Calu3 (cell line): ENCODE measurements at regions not wholly inside any gene's neighbourhood (a gene's known extent, or its start where the extent isn't known, plus 50 kb on each side); places are given as distances from the start of the nearest gene placed in this dataset.

ENCODE experiments used
- BruUV-seq: library from RNA; stranded (reverse); fragments of 400-500 nt; replicated peaks from 2 replicates; lab custom pipeline; 2021; lab: Mats Ljungman, UMichigan
- CTCF ChIA-PET: fragments of 300-600 bp; sonication (Branson Sonifier 250); formaldehyde crosslinking; loops from one replicate; lab custom pipeline; 2022; ENCODE audit warnings: antibody characterized with exemption; lab: Charles Lee
- DNase-seq: peaks from one replicate; pipeline ENCODE4 v3.0.0; 2022
- H3K27ac Mint-ChIP-seq: one replicate; pipeline ENCODE4 v1.8.0; 2022; ENCODE audit warnings: mixed read lengths; ENCODE audit not compliant: unreplicated experiment
- H3K27me3 Mint-ChIP-seq: one replicate; pipeline ENCODE4 v1.8.0; 2022; ENCODE audit warnings: mixed read lengths; ENCODE audit not compliant: unreplicated experiment
- H3K36me3 Mint-ChIP-seq: one replicate; pipeline ENCODE4 v1.8.0; 2022; ENCODE audit warnings: mild to moderate bottlenecking, moderate library complexity, mixed read lengths; ENCODE audit not compliant: insufficient read depth, unreplicated experiment
- H3K4me1 Mint-ChIP-seq: one replicate; pipeline ENCODE4 v1.8.0; 2022; ENCODE audit warnings: mild to moderate bottlenecking, low read depth, mixed read lengths; ENCODE audit not compliant: unreplicated experiment
- H3K4me3 Mint-ChIP-seq: one replicate; pipeline ENCODE4 v1.8.0; 2022; ENCODE audit warnings: mild to moderate bottlenecking, low read depth, moderate library complexity, mixed read lengths; ENCODE audit not compliant: unreplicated experiment
- H3K9me3 Mint-ChIP-seq: one replicate; pipeline ENCODE4 v1.8.0; 2022; ENCODE audit warnings: low read depth, mixed read lengths; ENCODE audit not compliant: unreplicated experiment
- intact Hi-C: fragments of 100-400 bp; cut with micrococcal nuclease; formaldehyde crosslinking; loops from one replicate; pipeline ENCODE4 v1.10.0; 2022; ENCODE audit not compliant: unreplicated experiment
- TF ChIP-seq, protein P1 (sequence below): fragments of 200-600 bp; IDR thresholded peaks from one replicate; pipeline ENCODE4 v1.8.0; 2022; ENCODE audit warnings: antibody characterized with exemption; ENCODE audit not compliant: unreplicated experiment

DNA sequence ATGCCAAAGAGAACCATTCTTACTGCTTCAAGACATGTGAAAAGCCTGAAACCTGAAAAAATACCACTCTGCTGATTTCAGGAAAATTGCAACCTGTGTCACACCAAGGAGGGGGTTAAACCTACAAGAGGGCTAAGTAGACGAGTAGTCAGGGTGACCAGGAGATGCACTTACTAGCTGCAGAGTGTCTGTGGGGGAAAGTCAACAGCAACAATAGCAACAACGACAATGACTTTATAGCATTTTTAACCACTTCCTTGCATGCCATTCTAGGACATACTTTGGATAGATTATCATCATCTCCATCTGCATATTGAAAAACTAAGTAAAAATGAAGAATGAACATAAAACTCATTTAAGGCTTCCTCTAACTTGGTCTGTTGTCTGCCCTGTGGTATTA, 902.7 kb downstream of the BCL11B start:
- Mint-ChIP-seq H3K4me1 (no peaks in the 10 kb centered on the region), H3K27ac (no peak overlapping the region), H3K36me3 (no peaks in the 10 kb centered on the region), H3K4me3 (no peak overlapping the region), H3K9me3 (peaks cover 9% of the 10 kb centered on the region), H3K27me3 (no peaks in the 10 kb centered on the region)
- TF ChIP-seq, protein P1, sequence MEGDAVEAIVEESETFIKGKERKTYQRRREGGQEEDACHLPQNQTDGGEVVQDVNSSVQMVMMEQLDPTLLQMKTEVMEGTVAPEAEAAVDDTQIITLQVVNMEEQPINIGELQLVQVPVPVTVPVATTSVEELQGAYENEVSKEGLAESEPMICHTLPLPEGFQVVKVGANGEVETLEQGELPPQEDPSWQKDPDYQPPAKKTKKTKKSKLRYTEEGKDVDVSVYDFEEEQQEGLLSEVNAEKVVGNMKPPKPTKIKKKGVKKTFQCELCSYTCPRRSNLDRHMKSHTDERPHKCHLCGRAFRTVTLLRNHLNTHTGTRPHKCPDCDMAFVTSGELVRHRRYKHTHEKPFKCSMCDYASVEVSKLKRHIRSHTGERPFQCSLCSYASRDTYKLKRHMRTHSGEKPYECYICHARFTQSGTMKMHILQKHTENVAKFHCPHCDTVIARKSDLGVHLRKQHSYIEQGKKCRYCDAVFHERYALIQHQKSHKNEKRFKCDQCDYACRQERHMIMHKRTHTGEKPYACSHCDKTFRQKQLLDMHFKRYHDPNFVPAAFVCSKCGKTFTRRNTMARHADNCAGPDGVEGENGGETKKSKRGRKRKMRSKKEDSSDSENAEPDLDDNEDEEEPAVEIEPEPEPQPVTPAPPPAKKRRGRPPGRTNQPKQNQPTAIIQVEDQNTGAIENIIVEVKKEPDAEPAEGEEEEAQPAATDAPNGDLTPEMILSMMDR = no peak
- DNase-seq = no peak
- intact Hi-C loops = no loop called here
- CTCF ChIA-PET = no interaction called here
- BruUV-seq = no TSS peak

DNA sequence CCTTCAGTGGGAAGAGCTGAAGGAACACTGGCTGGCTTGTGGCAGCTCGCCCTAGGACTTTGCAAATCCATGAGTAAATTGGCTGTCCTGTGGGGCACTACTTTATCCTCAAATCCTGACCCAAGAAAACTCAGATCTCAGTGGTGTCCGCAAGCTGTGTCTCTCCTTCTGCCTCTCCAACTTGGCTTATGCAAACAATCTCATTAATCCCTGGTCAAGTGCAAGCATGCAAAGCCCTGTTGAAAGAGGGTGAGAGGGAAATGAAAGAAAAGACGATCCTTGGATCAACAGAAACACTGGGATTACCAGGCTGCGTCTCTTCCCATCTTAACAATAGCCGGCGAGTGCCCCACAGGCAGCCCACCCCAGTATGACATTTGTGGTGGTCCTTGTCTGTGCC, 901.6 kb downstream of the BCL11B start:
- no peaks in the 10 kb centered on the region for H3K27me3 Mint-ChIP-seq
- no TSS peak for BruUV-seq
- H3K4me1 Mint-ChIP-seq = no peaks in the 10 kb centered on the region
- CTCF ChIA-PET = no interaction called here
- H3K27ac Mint-ChIP-seq = no peak overlapping the region
- no peak overlapping the region for H3K4me3 Mint-ChIP-seq
- H3K9me3 Mint-ChIP-seq = peaks cover 9% of the 10 kb centered on the region
- intact Hi-C loops = no loop called here
- DNase-seq = no peak
- no peaks in the 10 kb centered on the region for H3K36me3 Mint-ChIP-seq
- TF ChIP-seq, protein P1 = no peak

DNA sequence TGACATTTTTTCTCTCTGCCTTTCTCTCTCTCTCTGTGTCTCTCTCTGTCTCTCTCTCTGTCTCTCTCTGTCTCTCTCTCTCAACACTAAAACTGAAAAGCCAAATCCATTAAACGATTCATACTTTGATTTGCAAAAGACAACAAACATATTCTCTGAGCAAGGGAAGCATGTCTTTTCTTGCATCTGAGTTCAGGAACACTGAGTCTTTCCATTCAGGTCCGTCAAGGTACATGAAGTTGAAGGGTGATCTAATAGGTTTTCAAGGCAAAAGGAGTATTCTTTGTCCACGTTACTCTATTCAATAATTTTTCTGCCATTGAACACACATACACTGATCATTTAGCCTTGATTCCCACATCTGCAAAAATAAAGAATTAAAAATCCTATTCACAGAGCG, 900.9 kb downstream of the BCL11B start:
- H3K27ac Mint-ChIP-seq = no peak overlapping the region
- no peaks in the 10 kb centered on the region for H3K27me3 Mint-ChIP-seq
- no peaks in the 10 kb centered on the region for H3K36me3 Mint-ChIP-seq
- no peaks in the 10 kb centered on the region for H3K4me1 Mint-ChIP-seq
- CTCF ChIA-PET = no interaction called here
- H3K4me3 Mint-ChIP-seq = no peak overlapping the region
- DNase-seq = no peak
- peaks cover 9% of the 10 kb centered on the region for H3K9me3 Mint-ChIP-seq
- intact Hi-C loops = no loop called here
- BruUV-seq = no TSS peak
- TF ChIP-seq, protein P1 = no peak

DNA sequence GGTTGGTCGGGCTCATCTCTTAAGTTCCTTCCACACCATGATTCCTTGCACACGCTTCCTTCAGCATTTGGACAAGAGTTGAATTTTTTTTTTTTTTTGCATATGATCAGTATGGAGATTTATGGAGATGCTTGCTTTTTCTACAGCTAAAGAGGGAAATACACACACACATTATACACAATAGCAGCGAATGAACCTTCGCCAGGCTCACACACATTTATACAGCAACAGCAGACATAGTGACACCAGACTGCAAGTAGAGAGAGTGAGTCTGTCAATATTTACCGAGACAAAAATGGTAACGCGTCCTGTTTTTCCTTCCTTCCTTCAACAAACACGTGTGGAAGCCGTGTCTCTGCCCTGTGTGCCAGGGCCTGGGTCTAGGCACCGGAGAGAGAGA, 897.9 kb downstream of the BCL11B start:
- no peaks in the 10 kb centered on the region for H3K36me3 Mint-ChIP-seq
- no peak overlapping the region for H3K4me3 Mint-ChIP-seq
- H3K27ac Mint-ChIP-seq = no peak overlapping the region
- peaks cover 11% of the 10 kb centered on the region for H3K9me3 Mint-ChIP-seq
- TF ChIP-seq, protein P1 = no peak
- intact Hi-C loops = no loop called here
- H3K4me1 Mint-ChIP-seq = no peaks in the 10 kb centered on the region
- CTCF ChIA-PET = no interaction called here
- no TSS peak for BruUV-seq
- DNase-seq = no peak
- no peaks in the 10 kb centered on the region for H3K27me3 Mint-ChIP-seq
